ENCODE measurements at regions not wholly inside any gene's neighbourhood (a gene's known extent, or its start where the extent isn't known, plus 50 kb on each side); places are given as distances from the start of the nearest gene placed in this dataset.

DNA sequence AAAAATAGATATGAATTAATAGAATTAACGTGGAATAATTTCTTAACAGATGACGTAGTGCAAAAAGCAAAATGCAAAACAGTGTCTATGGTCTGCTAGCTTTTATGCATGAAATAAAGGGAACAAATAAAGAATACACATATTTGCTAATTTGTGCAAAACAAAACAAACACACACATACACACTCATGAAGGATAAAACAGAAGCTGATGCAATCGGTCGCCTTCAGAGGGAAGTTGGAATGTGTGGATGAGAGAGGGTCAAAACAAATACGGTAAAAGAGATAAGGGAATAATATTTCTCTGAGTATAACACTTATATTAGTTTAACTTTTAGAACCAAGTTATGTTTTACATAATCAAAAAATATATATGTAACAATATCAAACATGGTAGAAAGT, 1160.9 kb upstream of the PCDH9 start:
- no peak for DNase-seq

DNA sequence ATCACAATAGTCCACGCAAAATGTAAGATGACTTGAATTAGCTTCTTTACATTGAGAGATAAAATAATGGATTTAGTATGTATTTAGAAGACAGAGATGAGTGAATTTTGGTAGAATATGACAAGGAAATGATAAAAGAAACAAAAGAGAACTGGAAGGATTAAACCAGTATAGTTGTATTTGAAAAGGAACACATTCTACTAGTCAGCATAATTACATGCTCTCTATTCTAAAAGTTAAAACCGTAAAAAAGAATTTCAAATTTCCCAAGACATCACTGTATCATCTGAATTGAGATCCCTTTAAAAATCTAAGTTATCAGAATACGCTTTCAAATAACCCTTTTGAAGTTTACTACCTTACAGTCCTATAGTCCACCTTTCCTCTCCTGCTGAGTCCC, 1156.7 kb upstream of the PCDH9 start:
- DNase-seq = no peak

DNA sequence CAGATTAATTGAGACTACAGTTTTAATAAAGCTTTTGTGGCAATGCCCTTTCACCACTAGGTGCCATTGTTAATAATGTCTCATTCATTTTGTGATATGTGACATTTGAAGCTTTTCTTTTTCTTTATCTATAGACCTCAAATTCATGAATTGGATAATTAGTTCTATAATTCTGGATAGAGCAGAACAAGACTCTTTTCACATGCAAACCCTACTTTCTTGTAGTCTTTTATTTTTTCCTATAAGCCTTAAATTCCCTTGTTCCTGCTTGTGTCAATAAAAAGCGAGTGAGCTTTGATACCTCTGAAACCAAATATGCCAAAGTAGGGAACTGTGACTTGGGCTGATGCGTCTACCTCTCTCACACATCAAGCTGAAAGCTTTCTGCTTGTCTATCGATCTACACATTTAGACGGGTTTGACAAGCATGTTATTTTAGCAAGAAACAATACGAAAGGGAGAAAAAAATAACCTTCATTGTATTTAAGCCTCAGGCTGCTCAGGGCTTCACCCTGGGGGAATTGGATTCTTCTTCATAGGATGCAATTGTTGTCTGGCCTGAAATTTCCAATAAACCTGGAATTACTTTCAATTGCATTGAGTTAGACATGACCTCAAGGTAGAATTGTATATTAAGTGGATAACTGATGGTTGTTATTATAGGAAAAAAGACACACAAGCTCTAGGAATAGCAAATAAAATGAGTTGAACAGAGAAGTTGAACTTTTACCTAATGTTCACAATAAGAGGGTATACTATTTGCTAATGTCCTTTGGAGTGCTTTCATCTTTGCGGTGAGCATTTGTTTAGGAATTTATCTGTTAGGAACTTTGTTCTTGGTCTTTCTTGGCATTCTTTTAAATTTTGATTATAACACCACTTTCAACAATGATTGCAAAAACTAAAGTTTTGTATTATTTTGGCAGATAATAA, 1150.2 kb upstream of the PCDH9 start:
- DNase-seq = no peak

DNA sequence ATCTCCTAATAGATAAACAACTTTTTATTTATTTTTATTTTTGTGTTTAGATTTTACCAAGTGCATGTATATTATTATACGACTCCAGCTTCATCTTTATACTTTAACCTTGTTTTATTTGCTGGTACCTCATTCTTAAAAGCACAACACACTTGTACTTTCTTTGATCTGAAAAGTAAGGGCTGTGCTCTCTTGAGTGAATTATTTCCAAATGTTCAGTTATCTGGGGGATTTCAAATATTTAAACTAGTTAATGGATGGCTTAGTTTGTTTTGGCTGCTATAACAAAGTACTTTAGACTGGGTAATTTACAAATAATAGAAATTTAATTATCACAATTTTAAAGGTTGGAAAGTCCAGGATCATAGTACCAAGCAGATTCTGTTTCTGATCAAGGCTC, 1148.2 kb upstream of the PCDH9 start:
- DNase-seq = no peak

DNA sequence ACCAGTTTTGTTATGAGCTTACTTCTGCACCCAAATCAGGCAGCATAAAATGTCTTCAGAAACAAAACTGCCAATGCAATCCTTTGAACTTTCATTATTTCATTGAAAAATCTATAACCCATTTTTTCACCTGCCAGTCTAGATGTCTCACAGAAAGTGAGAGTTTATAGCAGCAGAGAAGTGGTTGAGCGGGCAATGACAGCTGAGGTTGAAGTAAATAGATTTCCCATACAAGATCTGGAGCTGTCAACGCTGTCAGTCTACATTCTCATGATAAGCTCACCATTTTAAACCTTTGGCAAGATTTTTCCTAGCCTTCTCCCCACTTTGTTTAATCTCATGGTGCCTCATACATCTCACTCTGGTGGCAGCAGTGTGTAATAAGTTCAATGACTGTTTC, 1144.9 kb upstream of the PCDH9 start:
- DNase-seq = no peak

DNA sequence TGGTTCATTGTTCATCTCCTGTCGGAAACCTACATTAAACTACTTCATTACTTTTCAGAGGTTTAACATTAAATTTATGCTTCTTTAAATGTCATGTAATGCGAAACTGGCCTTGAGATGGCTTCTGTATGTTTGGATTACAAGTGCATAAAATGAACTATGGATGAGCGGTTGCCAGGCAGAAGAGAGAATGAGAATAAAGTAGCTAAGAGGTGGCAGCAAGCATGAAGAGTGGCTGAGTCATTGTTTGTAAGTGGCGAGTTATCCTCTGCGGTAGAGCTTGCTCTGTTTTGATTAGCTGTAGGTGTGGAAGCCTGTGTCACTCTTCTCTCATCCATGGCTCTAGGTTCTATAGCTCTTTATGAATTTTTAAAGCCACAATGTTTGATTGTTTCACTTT, 1139.6 kb upstream of the PCDH9 start:
- no peak for DNase-seq

DNA sequence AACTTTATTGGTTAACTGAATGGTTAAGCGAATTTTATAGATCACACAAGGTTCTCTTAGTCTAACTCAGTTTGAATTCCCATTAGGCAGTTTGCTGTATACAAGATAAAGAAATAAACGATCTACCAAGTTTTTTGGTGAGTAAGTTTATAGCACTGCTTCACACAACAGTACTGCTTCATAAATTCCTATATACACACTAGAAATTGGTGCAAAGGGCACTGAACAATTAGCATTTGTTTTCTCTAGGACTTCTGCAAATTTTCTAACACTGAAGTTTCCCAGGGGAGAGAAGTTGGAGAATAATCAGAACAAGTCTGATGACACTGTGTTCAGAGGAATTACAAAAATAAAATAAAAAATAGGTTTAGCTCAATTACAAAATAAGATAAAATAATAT, 1138.8 kb upstream of the PCDH9 start:
- no peak for DNase-seq

DNA sequence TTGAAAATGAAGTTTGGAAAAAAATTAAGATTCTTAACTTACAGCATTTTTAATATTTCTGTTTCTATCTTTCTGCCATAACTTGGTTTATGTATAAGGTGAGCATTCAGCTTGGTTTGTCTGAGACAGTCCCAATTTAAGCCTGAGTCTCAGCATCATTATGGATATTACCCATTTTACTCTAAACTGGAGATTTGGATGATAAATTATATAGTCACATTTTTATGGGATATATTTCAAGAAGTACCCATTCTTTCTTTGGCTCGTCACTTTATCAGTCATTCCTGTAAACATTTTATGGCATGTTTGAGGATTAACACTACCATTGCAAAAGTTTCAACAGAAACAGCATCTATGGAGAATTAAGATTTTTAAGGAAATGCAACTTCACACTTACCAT, 1129.0 kb upstream of the PCDH9 start:
- DNase-seq = no peak

DNA sequence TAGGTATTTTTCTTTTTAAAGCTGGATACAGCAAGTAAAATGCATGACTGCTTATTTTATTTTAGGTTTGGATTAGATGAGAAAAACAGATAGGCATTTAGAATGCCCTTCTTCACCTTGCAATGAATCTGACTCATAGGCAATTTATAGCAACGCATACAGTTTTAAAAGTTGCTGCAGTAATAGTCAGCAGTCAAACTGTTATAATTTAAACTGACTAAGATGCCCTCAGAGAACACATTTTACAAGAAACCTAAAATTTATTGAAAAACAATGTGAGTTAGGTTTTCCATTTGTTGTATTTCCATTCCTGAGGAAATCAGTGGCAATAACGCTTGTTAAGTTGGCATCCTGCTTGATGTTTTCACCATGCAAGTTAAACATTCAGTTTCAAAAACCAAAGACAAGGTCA, 1128.2 kb upstream of the PCDH9 start:
- DNase-seq = no peak

DNA sequence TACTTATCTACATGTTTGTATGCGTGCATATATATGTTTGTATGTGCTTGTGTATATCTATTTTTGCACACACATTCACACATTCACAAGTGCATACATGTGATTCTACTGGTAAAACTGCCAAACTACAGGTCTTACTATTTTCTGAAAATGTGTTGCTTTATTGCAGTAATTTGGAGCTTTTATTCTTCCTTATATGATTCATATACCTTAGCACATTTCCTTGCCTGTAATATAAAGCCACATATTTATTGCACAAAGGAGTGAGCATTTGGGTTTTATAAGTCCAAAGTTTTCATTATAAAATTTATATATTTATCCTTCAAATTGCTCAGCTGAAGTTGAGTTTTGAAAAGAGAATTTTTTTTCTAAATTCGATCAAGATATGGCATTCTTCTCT, 1120.4 kb upstream of the PCDH9 start:
- DNase-seq = no peak

DNA sequence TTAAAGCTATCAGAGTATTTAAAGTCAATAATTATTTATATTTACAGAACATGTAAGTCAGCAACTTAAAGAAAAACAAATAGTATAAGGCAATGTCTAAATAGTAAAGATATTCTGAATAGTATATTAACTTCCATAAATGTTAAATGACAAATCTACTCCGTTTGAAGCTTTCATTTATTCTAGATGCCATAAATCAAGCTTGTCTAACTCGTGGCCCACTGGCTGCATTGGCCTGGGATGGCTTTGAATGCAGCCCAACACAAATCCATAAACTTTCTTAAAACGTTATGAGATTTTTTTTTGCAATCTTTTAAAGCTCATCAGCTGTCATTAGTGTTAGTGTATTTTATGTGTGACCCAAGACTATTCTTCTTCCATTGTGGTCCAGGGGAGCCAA, 1117.1 kb upstream of the PCDH9 start:
- no peak for DNase-seq

DNA sequence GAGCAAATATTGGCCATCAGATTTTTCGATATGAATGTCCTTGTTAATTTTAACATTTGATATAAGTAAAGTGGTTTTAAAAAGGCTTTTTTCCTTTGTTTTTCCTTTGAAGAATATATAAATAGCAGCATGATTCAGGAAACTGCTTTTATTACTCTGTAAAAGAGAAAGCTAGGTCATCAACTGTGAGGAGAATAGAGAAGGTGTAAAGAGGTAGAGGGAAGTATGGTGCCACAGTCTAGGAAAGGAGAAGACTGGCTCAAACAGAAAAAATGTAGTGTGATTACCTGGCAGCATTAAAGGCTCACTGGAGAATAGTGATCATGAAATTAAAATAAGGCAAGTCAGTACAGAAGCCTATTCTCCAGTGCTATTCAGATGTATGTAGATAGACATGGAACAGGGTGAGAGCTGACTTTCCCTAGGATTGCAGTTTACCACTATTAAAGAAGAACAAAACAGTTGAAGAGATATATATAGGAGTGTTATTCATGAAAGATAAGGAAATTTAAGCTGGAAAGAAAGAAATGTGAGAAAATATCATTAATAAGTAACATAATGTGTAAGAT, 1115.9 kb upstream of the PCDH9 start:
- DNase-seq = no peak

DNA sequence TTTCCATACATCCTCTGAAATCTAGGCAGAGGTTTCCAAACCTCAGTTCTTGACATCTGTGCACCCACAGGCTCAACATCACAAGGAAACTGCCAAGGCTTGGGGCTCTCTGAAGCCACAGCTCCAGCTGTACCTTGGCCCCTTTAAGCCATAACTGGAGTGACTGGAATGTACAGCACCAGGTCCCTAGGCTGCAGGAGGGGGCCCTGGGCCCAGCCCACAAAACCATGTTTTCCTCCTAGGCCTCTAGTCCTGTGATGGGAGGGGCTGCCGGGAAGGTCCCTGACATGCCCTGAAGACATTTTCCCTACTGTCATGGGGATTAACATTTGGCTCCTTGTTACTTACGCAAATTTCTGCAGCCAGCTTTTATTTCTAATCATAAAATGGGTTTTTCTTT, 1093.0 kb upstream of the PCDH9 start:
- no peak for DNase-seq

DNA sequence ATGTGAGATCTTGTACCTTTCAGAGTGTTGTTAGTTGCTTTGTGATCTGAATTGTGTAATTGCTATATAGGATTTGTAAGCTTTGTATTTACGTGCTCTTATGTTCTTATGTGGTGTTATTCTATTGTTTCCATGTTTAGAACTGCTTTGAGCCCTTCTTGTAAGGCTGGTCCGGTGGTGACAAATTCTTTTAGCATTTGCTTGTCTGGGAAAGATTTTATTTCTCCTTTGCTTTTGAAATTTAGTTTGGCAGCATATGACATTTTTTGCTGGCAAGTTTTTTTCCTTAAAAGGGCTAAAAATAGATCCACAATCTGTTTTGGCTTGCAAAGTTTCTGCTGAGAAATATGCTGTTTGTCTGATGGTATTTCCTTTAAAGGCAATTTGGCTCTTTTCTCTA, 1089.2 kb upstream of the PCDH9 start:
- DNase-seq = no peak

DNA sequence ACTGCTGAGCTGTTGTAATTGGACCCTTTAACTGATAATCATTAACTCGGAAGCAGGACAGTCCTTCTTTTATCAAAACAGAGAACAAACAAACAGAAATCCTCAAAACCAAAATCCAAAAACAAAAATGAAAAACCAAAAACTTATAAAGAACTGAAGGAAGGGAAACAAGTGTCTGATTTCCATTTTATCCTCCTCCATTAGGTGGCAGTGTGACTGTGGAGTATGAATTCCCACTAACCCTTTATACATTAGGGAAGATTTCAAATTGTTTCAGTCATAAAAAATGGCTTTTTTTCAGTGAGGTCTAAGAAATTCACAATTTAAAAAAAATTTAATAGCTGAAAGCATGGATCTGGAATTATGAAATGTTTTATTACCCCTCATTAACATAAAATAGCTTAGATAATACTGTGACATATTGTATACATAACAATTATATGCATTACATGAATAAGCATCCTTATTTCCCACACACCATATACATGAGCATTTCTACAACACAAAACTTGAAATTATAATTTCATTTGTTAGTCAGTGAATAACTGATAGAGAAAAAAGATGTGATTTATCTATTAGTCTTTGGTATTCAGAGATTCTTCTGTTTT, 1074.3 kb upstream of the PCDH9 start:
- DNase-seq = no peak

DNA sequence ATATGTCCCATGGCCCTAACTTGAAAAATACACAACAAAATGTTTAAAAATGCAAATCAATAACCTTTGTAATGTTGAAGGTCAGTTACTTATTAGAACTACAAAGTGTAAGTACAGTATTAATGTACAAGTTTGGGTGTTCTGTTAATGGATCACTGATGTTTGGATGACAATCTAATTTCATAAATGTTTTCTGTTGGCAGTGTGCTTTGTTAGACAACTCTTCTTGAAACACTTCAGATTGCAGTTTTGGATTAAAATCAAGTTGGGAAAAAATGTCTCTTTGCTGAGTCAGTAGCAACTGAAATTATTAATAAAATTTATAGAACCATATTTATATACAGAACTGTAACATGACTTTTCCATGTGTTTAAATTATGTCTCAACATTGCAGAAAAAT, 1063.5 kb upstream of the PCDH9 start:
- no peak for DNase-seq

DNA sequence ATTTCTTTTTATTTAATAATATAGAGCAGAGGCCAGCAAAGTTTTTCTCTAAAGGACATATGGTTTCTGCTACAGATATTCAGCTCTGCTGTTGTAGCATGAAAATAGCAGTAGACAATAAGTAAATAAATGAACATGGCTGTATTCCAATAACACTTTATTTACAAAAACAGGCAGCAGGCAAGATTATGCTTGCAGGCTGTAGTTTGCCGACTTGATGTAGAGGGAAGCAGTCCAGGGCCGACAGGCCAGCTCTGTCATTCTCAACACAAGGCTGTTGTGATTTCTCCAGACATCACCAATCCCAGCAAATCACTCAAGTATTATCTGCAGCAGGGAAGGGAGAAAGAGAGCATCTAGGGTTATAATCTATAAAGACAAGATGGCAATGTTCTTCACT, 1062.5 kb upstream of the PCDH9 start:
- no peak for DNase-seq

DNA sequence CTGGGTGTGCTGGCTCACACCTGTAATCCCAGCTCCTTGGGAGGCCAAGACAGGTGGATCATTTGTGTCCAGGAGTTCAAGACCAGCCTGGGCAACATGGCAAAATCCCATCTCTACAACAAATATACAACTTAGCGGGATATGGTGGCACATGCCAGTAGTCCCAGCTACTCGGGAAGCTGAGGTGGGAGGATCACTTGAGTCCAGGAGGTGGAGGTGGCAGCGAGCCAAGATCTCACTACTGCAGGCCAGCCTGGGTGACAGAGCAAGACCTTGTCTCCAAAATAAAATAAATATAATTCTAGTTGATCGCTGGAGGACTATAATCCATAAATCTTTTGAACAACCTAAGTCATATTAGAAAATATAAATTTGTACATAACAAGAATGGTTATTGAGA, 1061.5 kb upstream of the PCDH9 start:
- no peak for DNase-seq

DNA sequence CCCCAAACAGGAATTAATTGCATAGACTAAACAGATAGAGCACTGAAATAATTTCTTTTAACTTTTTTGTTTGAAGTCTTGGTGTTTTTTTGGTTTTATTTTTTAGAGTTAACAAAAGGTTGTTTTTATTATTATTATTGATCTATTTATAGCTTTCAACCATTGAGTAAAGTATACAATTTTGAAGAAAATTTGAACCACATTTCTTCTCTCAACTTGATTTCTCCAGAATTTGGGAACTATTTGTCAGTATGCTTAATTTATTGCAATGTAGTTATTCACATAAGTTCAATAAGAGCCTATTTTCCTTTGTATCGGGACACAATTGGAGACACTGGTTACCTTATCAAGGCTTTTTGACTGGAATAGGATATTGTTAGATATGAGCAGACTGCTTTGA, 1045.6 kb upstream of the PCDH9 start:
- DNase-seq = no peak

DNA sequence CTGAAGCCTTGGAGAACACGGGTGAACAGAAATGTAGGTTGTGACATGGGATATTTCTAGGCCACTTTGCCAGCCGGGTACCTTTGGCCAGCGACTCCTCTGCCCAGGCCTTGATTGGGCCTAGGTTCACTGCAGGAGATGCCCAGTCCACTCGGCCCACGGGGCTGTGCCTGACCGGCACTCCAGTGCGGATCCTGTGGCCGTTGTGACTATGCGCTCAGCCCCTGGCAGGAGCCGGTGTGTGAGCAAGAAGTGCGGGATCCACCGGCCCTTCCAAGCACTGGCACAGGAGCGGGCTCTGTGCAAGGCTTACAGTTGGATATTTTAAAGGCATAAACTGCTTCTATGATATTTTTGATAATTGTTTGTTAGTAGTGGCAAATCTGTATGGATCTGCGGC, 1042.5 kb upstream of the PCDH9 start:
- DNase-seq = no peak

DNA sequence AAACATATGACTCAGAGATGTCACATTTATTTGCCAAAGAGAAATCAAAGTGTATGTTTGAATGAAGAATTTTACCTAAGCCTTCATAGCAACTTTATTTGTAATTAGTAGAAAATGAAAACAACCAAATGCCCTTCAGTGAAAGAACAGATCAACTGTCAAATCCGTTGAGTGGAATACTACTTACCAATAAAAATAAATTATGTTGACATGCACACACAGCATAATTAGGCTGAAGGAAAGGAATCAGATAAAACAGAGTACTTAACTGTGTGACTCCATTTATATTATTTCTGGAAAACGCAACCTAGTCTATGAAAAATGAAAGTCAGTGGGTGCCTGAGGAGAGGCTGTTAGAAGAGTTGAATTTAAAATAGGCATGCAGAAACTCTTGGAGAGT, 1034.6 kb upstream of the PCDH9 start:
- no peak for DNase-seq

DNA sequence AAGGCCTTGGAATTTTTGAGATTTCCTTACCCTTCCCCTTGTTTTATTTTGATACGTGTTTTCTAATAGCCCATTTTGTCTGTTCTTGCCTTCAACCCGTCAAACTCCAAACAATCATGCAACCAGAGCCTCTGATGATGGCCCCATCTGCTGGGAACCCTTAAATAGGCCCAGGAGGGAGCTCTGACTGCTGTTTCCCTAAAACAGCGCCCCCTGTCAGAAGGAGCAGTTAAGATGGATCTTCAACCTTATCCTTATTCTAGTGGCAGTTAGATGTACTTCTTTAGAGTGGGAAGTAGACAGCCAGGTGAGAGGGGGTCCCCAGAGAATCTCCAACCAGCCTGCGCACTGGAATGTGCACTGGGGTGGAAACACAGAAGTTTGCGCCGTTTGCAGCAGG, 1031.0 kb upstream of the PCDH9 start:
- no peak for DNase-seq

DNA sequence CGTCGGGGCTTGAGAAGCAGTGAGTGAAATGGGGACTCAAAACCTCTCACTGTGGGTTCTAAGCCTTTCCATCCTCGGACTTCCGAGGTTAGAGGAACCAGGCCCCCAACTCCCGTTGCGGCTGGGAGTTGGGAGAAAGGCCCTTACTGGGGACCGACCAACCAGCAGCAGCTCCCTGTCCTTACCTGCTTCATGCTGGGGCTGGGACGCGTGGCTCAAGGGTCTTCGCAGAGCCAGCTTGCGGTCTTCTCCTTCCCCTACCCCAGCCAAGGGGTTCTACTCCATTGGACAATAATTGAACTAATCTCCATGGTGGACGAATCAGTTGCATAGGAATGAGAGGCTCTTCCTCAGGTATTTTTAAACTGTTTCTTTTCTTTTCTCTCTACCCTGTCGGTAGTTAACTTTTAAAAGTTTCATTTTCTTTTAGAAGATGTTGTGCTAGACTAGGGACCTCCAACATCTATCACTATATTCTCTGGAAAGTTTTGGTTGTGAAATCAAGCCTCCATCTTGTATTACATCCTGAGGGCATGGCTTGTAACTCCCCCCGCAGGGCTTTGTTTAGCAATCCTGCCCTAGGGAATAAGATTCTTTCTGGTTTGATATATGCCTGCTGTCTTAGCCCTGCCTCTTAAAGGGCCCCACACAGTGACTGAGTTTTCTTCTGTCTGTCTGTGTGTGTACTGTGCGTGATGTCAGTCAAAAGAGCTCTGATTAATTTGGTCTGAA, 1027.1 kb upstream of the PCDH9 start:
- no peak for DNase-seq

DNA sequence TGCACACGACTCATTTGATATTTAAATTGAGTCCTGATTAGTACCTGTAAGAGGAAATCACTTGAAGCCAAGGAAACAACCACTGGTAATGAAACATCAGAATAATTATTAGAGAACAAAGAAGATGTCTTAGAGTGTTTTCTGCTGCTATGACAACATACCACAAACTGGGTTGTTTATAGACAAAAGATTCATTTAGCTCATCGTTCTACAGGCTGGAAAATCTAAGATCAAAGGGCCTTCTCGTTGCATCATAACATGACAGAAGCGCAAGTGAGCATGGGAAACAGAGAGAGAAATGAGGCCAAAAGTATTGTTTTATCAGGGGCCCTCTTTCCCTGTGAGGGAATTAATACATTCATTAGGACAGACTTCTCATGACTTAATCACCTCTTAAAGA, 1024.0 kb upstream of the PCDH9 start:
- DNase-seq = no peak

All from CD4-positive, alpha-beta T cell treated with Interferon alpha-2 for 1 hour (primary cell).